Activated CD4-positive, alpha-beta T cell treated with anti-CD3 and anti-CD28 coated beads, Interleukin-2, amount 10 ng/mL, durations not matched to agents 24 days and 14 days (primary cell): ENCODE measurements at regions not wholly inside any gene's neighbourhood (a gene's known extent, or its start where the extent isn't known, plus 50 kb on each side); places are given as distances from the start of the nearest gene placed in this dataset.
A peak's percentile ranks its signal among the peaks of the same experiment; 100 is the strongest.
"Not testable (repeated sequence)": the region's sequence is repeated elsewhere in the genome, so short reads cannot be mapped to it uniquely, and the experiment has no call there.

ENCODE experiments used
- DNase-seq: peaks from one replicate; pipeline ENCODE4 v3.0.0; 2022
- H3K27ac Mint-ChIP-seq: one replicate; pipeline ENCODE4 v1.8.0; 2022; ENCODE audit warnings: mild to moderate bottlenecking, mixed read lengths
- H3K27me3 Mint-ChIP-seq: one replicate; pipeline ENCODE4 v1.8.0; 2022; ENCODE audit warnings: mixed read lengths
- H3K36me3 Mint-ChIP-seq: one replicate; pipeline ENCODE4 v1.8.0; 2022; ENCODE audit warnings: low read depth, mild to moderate bottlenecking, mixed read lengths
- H3K4me1 Mint-ChIP-seq: one replicate; pipeline ENCODE4 v1.8.0; 2021; ENCODE audit warnings: mixed read lengths
- H3K4me3 Mint-ChIP-seq: one replicate; pipeline ENCODE4 v1.8.0; 2022; ENCODE audit warnings: mild to moderate bottlenecking, moderate library complexity, mixed read lengths
- H3K9me3 Mint-ChIP-seq: one replicate; pipeline ENCODE4 v1.8.0; 2021; ENCODE audit warnings: mixed read lengths
- intact Hi-C: fragments of 100-400 bp; cut with micrococcal nuclease; formaldehyde crosslinking; loops from one replicate; pipeline ENCODE4 v1.15.1; 2023

DNA sequence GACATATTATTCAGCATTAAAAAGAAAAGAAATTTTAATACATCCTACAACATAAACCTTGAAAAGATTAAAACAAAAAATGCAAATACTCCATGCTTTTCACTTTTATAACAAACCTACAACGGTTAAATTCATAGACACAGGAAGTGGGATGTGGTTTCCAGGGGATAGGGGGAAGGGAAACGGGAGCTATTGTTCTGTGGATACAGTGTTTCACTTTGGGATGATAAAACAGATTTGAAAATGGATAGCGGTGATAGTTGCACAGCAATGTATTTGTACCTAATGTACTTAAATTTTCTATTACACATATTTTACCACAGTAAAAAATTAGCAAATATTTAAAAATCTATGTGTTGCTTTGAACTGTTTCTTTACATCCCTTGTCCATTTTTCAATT is 368.0 kb downstream of the CDY2B start:
- H3K4me1 Mint-ChIP-seq, H3K9me3 Mint-ChIP-seq, H3K27me3 Mint-ChIP-seq, H3K27ac Mint-ChIP-seq, DNase-seq, H3K4me3 Mint-ChIP-seq, intact Hi-C loops, H3K36me3 Mint-ChIP-seq: not testable (repeated sequence)

GRCh38 chrY:17511476-17511875 is 368.5 kb downstream of the CDY2B start:
- H3K9me3 Mint-ChIP-seq, H3K4me1 Mint-ChIP-seq, intact Hi-C loops, H3K4me3 Mint-ChIP-seq, DNase-seq, H3K36me3 Mint-ChIP-seq, H3K27ac Mint-ChIP-seq, H3K27me3 Mint-ChIP-seq: not testable (repeated sequence)

DNA sequence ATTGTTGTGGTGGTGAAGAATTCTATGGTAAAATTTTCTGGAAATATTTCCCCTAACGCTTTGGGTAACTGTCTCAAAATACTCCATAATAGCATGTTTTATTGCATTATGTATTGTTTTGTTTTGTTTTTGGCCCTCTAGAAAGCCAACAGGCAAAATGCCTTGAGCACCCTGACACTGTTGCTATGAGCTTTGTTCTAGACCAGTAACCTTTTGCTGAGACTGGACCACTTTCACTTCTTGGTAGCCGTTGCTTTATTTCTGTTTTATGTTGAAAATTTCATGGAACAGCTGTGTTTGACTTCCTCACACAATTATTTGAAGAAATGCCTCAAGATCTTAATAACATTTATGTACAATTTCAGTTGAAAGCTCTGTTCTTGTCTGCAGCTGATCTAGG is 374.2 kb downstream of the CDY2B start:
- H3K27me3 Mint-ChIP-seq, H3K27ac Mint-ChIP-seq, H3K4me1 Mint-ChIP-seq, H3K36me3 Mint-ChIP-seq, H3K4me3 Mint-ChIP-seq, intact Hi-C loops, DNase-seq, H3K9me3 Mint-ChIP-seq: not testable (repeated sequence)

DNA sequence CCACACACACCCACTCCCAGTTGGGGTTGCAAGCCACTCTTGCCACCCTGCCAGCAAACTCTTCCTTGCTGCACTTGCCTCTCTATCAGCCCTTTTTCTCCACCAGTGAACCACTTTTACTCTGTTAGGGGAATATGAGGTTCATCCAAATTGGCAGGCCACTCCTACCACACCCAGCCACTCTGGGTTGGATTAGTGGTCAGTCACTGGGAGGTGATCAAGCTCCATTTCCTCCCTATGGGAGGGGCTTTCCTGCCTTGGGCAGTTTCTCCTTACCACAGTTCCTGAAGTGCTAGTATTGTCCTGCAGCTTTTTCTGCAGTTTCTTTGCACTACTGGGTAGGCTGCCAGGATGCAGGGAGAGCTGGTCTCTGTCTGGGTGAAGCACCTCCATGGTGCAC is 395.3 kb downstream of the CDY2B start:
- H3K9me3 Mint-ChIP-seq, H3K4me1 Mint-ChIP-seq, H3K27me3 Mint-ChIP-seq, H3K4me3 Mint-ChIP-seq, H3K27ac Mint-ChIP-seq, H3K36me3 Mint-ChIP-seq, intact Hi-C loops, DNase-seq: not testable (repeated sequence)

- H3K9me3 Mint-ChIP-seq, H3K36me3 Mint-ChIP-seq, H3K27ac Mint-ChIP-seq, H3K4me1 Mint-ChIP-seq, H3K27me3 Mint-ChIP-seq, H3K4me3 Mint-ChIP-seq, DNase-seq, intact Hi-C loops: not testable (repeated sequence)
These were observed 395.9 kb downstream of the CDY2B start for GRCh38 chrY:17484157-17484556.

GRCh38 chrY:17481389-17482022 is 398.5 kb downstream of the CDY2B start:
- H3K36me3 Mint-ChIP-seq, intact Hi-C loops, H3K27ac Mint-ChIP-seq, H3K27me3 Mint-ChIP-seq, H3K9me3 Mint-ChIP-seq, DNase-seq, H3K4me1 Mint-ChIP-seq, H3K4me3 Mint-ChIP-seq: not testable (repeated sequence)

DNA sequence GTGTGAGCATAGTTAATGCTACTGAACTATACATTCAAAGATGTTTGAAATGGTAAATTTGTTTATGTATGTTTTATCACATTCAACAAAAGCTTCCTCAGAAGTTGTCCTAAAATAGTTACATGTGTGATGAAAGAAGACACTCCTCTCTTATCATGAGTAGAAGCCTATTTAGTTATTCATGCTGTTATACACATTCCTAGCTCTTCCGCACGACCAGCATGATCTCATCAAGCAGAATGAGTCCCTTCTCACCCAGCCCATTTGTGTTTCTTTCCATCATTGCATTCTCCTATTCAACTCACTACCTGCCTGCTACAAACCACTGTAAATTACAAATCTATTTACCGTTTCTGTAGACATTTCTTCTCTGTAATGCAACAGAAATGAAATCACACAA is 408.0 kb downstream of the CDY2B start:
- intact Hi-C loops, H3K9me3 Mint-ChIP-seq, H3K36me3 Mint-ChIP-seq, H3K27me3 Mint-ChIP-seq, H3K27ac Mint-ChIP-seq, H3K4me1 Mint-ChIP-seq, DNase-seq, H3K4me3 Mint-ChIP-seq: not testable (repeated sequence)

DNA sequence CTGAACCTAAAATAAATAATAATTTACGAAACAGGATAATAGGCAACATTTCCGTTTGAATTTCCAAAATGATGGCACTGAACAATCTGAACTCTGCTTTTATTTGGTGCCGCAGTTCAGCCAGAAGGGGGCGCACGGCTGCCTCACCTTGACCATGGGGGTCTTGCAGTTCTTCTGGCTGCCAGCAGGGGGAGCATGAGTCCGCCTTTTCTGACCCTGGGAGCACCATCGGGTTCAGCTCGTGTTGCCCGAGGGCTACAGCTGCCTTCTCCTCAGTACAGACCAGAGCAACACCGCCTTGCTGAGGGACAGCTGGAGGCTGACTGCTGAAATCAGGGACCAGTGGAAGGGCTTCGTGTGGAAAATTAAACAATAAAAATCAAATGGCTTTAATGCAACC is 420.3 kb downstream of the CDY2B start:
- H3K4me1 Mint-ChIP-seq, H3K36me3 Mint-ChIP-seq, intact Hi-C loops, H3K27ac Mint-ChIP-seq, DNase-seq, H3K9me3 Mint-ChIP-seq, H3K4me3 Mint-ChIP-seq, H3K27me3 Mint-ChIP-seq: not testable (repeated sequence)

- Mint-ChIP-seq H3K4me3 (no peak overlapping the region), H3K36me3 (no peaks in the 10 kb centered on the region), H3K27ac (no peak overlapping the region), H3K9me3 (no peaks in the 10 kb centered on the region), H3K4me1 (no peaks in the 10 kb centered on the region), H3K27me3 (no peaks in the 10 kb centered on the region)
- peak; percentile 51 for DNase-seq
- intact Hi-C loops: no loop called here
These were observed 449.4 kb downstream of the CDY2B start for GRCh38 chrY:17430570-17431166.

GRCh38 chrY:17398336-17399072 is 481.5 kb downstream of the CDY2B start:
- Mint-ChIP-seq H3K27ac (no peak overlapping the region), H3K36me3 (no peaks in the 10 kb centered on the region), H3K27me3 (no peaks in the 10 kb centered on the region), H3K9me3 (no peaks in the 10 kb centered on the region), H3K4me3 (no peak overlapping the region), H3K4me1 (no peaks in the 10 kb centered on the region)
- intact Hi-C loops: no loop called here
- no peak for DNase-seq

DNA sequence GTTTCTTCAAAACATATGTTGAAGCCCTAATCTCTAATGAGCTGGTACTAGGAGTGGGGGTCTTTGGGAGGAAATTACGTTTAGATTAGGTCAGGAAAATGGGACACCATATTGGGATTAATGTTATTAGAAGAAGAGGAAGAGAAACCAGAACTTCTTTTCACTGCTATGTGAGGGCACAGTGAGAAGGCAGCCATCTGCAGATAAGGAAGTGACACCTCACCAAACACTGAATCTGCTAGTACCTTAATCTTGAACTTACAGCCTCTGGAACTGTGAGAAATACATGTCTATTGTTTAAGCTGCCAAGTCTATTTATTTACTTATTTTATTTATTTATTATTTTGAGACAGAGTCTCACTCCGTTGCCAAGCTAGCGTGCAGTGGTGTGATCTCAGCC is 482.4 kb downstream of the CDY2B start:
- no peaks in the 10 kb centered on the region for H3K4me1 Mint-ChIP-seq
- H3K36me3 Mint-ChIP-seq: no peaks in the 10 kb centered on the region
- no peaks in the 10 kb centered on the region for H3K27me3 Mint-ChIP-seq
- H3K27ac Mint-ChIP-seq: no peak overlapping the region
- no peaks in the 10 kb centered on the region for H3K9me3 Mint-ChIP-seq
- DNase-seq: no peak
- intact Hi-C loops: no loop called here
- no peak overlapping the region for H3K4me3 Mint-ChIP-seq

DNA sequence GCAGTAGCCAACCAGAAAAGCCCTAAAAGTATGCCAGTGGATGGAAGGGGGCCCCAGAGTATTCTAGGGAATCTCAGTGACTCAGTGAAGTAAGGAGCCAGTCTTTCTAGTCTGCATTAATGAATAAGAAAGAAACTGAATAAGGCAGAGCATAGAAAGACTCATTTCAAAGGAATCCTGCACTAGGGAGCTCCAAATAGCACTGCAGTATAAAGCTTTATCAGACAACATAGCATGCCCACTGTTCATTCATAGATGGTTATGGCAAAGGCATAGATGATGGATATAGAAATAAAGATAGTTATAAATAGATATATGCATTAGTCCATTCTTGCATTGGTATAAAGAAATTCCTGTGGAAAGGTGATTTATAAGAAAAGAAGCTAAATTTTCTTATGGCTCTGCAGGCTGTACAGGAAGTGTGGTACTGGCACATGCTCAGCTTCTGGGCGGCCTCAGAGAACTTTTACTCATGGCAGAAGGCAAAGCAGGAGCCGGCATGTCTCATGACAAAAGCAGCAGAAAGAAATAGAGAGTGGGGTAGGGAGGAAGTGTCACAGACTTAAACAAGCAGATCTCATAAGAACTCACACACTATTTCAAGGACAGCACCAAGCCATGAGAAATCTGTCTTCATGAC is 498.5 kb downstream of the CDY2B start:
- intact Hi-C loops: no loop called here
- Mint-ChIP-seq H3K36me3 (no peaks in the 10 kb centered on the region), H3K9me3 (no peaks in the 10 kb centered on the region), H3K27ac (no peak overlapping the region), H3K27me3 (no peaks in the 10 kb centered on the region), H3K4me3 (no peak overlapping the region), H3K4me1 (no peaks in the 10 kb centered on the region)
- DNase-seq: no peak

GRCh38 chrY:17378326-17378725 is 501.7 kb downstream of the CDY2B start:
- intact Hi-C loops: no loop called here
- no peaks in the 10 kb centered on the region for H3K27me3 Mint-ChIP-seq
- no peaks in the 10 kb centered on the region for H3K36me3 Mint-ChIP-seq
- H3K4me1 Mint-ChIP-seq: no peaks in the 10 kb centered on the region
- no peak overlapping the region for H3K27ac Mint-ChIP-seq
- H3K9me3 Mint-ChIP-seq: no peaks in the 10 kb centered on the region
- H3K4me3 Mint-ChIP-seq: no peak overlapping the region
- no peak for DNase-seq

DNA sequence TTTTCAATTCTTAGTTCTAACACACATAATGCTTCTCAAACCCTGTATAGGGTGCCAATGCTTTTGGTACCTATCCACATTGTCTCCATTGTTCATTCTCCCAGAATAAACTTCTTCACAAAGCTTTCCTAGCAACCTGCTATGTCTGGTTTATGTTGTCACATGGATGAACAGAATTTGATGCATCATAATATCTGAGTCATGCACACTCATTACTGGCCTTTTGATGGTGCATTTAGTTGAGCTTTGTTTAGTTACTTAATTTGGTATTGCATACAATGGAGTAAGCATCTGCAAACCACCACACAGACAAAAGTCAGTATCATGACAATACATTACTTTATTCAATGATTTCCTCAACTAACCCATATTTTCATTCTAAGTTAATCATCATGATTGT is 511.6 kb downstream of the CDY2B start:
- Mint-ChIP-seq H3K36me3 (no peaks in the 10 kb centered on the region), H3K27ac (no peak overlapping the region), H3K9me3 (no peaks in the 10 kb centered on the region), H3K27me3 (no peaks in the 10 kb centered on the region), H3K4me1 (no peaks in the 10 kb centered on the region), H3K4me3 (no peak overlapping the region)
- DNase-seq: no peak
- intact Hi-C loops: no loop called here
